ENCODE measurements at regions not wholly inside any gene's neighbourhood (a gene's known extent, or its start where the extent isn't known, plus 50 kb on each side); places are given as distances from the start of the nearest gene placed in this dataset.

- DNase-seq = no peak
These were observed 479.6 kb downstream of the BCOR start for GRCh38 chrX:39618178-39618577.

GRCh38 chrX:39619182-39620009, 478.4 kb downstream of the BCOR start:
- peak; percentile 8 for DNase-seq

GRCh38 chrX:39624166-39624565, 473.6 kb downstream of the BCOR start:
- DNase-seq = no peak

- DNase-seq = no peak
These were observed 471.9 kb downstream of the BCOR start for GRCh38 chrX:39625810-39626209.

- DNase-seq = no peak
These were observed 471.0 kb downstream of the BCOR start for GRCh38 chrX:39626749-39627148.

GRCh38 chrX:39627257-39627656, 470.5 kb downstream of the BCOR start:
- DNase-seq = no peak

- DNase-seq = no peak
These were observed 468.8 kb downstream of the BCOR start for GRCh38 chrX:39629001-39629400.

GRCh38 chrX:39630344-39630743, 467.4 kb downstream of the BCOR start:
- DNase-seq = no peak

- no peak for DNase-seq
These were observed 466.2 kb downstream of the BCOR start for GRCh38 chrX:39631276-39632229.

- DNase-seq = no peak
These were observed 464.5 kb downstream of the BCOR start for GRCh38 chrX:39633293-39633692.

- no peak for DNase-seq
These were observed 461.3 kb downstream of the BCOR start for GRCh38 chrX:39636481-39636880.

- DNase-seq = no peak
These were observed 459.2 kb downstream of the BCOR start for GRCh38 chrX:39638526-39638925.

GRCh38 chrX:39639871-39640270, 457.9 kb downstream of the BCOR start:
- no peak for DNase-seq

GRCh38 chrX:39640866-39641265, 456.9 kb downstream of the BCOR start:
- no peak for DNase-seq

- DNase-seq = no peak
These were observed 455.7 kb downstream of the BCOR start for GRCh38 chrX:39642071-39642470.

GRCh38 chrX:39643550-39643949, 454.2 kb downstream of the BCOR start:
- DNase-seq = no peak

- DNase-seq = no peak
These were observed 452.4 kb downstream of the BCOR start for GRCh38 chrX:39645178-39645895.

- no peak for DNase-seq
These were observed 449.1 kb downstream of the BCOR start for GRCh38 chrX:39648548-39649254.

GRCh38 chrX:39650768-39651347, 446.9 kb downstream of the BCOR start:
- DNase-seq = no peak

- DNase-seq = no peak
These were observed 445.4 kb downstream of the BCOR start for GRCh38 chrX:39652336-39652735.

- DNase-seq = no peak
These were observed 444.1 kb downstream of the BCOR start for GRCh38 chrX:39653691-39654090.

Measured in DMS79 (cell line).